ENCODE measurements at regions not wholly inside any gene's neighbourhood (a gene's known extent, or its start where the extent isn't known, plus 50 kb on each side); places are given as distances from the start of the nearest gene placed in this dataset.

- TF ChIP-seq CTCF (IDR thresholded peaks at IDR 0.05) (no peak), POLR2A (IDR thresholded peaks at IDR 0.05) (no peak), EP300 (IDR thresholded peaks at IDR 0.05) (no peak)
Observed at GRCh38 chr17:36813357-36813756, 123.9 kb upstream of the LHX1 start.
